ENCODE measurements at regions not wholly inside any gene's neighbourhood (a gene's known extent, or its start where the extent isn't known, plus 50 kb on each side); places are given as distances from the start of the nearest gene placed in this dataset.

DNA sequence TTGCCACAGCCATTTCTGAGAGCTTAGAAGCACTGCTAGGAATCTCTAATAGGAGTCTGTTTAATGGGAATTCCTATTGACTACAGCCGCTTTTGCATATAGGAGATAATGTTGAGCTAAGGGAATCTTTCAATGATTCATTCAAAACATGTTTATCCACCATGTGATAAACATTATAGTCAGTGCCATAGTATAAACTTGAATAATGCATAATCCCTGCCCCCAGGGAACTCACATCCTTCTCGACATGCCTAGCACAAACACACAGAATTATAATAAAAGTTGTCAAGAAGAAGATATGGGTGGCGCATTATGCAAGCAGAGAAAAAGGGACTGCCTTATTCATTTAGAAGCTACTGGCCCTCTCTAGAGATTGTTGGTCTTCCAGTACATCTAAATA, 248.0 kb downstream of the DAD1 start:
- DNase-seq, result no peak
- Histone ChIP-seq H3K27me3 (ENCODE audit: insufficient read depth, low read depth) (no peaks in the 10 kb centered on the region), H3K9me2 (ENCODE audit: insufficient read depth) (no peaks in the 10 kb centered on the region), H3K4me3 (no peak overlapping the region), H3K79me2 (ENCODE audit: low read depth) (no peaks in the 10 kb centered on the region), H3K36me3 (ENCODE audit: low read depth) (no peaks in the 10 kb centered on the region), H2AFZ (no peak overlapping the region), H4K20me1 (ENCODE audit: insufficient read depth) (no peaks in the 10 kb centered on the region), H3F3A (ENCODE audit: insufficient read depth, low read depth) (no peaks in the 10 kb centered on the region), H3K4me1 (replicated peaks; ENCODE audit: insufficient read depth) (no peaks in the 10 kb centered on the region), H3K9me3 (ENCODE audit: insufficient read depth, low read depth) (no peaks in the 10 kb centered on the region; the same call in 1 of the 2 replicates), H3K4me2 (no peak overlapping the region), H3K27ac (no peak overlapping the region)
- ChIA-PET POLR2A (ENCODE audit: unreplicated experiment) (interaction anchor here (0.7 kb wide), 1 partner anchor 763 kb away, joined by 4 read pairs; no protein-coding TSS in a partner anchor), CTCF (no interaction called here)
- intact Hi-C loops (cut with micrococcal nuclease; ENCODE audit: unreplicated experiment), result no loop called here
- TF ChIP-seq, protein P1, sequence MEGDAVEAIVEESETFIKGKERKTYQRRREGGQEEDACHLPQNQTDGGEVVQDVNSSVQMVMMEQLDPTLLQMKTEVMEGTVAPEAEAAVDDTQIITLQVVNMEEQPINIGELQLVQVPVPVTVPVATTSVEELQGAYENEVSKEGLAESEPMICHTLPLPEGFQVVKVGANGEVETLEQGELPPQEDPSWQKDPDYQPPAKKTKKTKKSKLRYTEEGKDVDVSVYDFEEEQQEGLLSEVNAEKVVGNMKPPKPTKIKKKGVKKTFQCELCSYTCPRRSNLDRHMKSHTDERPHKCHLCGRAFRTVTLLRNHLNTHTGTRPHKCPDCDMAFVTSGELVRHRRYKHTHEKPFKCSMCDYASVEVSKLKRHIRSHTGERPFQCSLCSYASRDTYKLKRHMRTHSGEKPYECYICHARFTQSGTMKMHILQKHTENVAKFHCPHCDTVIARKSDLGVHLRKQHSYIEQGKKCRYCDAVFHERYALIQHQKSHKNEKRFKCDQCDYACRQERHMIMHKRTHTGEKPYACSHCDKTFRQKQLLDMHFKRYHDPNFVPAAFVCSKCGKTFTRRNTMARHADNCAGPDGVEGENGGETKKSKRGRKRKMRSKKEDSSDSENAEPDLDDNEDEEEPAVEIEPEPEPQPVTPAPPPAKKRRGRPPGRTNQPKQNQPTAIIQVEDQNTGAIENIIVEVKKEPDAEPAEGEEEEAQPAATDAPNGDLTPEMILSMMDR (conservative IDR thresholded peaks at IDR 0.05), result no peak
- no peak for TF ChIP-seq EZH2 (IDR thresholded peaks at IDR 0.05; ENCODE audit: low read depth)
- no TSS peak for BruUV-seq (replicated peaks)

DNA sequence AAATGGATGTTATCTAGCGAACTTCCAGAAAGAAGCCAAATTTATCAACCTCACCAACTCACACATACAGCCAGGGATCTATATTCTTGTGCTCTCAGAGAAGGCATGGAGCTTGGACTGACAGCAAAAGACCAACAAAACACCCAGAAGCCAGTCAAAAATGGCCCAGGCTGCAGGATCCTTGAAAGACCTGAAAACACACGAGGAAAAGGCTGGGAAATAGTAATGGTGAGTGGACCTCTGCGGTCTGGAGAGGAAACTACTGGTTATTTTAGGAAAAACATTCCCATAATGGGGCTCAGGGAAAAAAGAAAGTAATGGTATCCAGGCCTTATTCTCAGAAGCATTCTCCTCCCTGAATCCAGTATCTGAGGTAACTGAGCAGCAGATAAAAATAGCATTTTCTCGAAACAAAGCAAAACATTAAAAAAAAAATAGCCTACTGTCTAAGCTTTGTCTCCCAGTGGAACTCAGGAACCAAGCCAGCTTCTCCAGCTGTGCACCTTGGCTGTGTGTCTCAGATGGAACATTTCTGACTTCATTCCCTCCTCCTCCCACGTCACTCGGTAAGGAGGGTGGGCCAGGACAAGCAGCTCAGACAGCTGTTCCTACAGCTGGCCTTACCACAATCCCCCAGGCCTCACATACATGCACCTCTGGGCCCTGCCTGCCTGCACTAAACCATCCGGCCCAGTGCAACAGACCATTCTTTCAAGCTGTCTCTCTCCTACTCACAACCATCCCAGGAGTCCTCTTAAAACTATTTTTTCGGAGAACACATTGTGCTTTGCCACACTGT, 249.9 kb downstream of the DAD1 start:
- Histone ChIP-seq H3K9me3 (ENCODE audit: insufficient read depth, low read depth) (no peaks in the 10 kb centered on the region), H3K27ac (no peak overlapping the region), H3K4me3 (no peak overlapping the region), H3K4me1 (replicated peaks; ENCODE audit: insufficient read depth) (peaks cover 10% of the 10 kb centered on the region), H4K20me1 (ENCODE audit: insufficient read depth) (no peaks in the 10 kb centered on the region), H3K27me3 (ENCODE audit: insufficient read depth, low read depth) (no peaks in the 10 kb centered on the region), H3K9me2 (ENCODE audit: insufficient read depth) (no peaks in the 10 kb centered on the region), H3F3A (ENCODE audit: insufficient read depth, low read depth) (peaks cover 5% of the 10 kb centered on the region; the same call in 1 of the 2 replicates), H3K4me2 (no peak overlapping the region), H3K36me3 (ENCODE audit: low read depth) (no peaks in the 10 kb centered on the region), H3K79me2 (ENCODE audit: low read depth) (no peaks in the 10 kb centered on the region), H2AFZ (no peak overlapping the region)
- no peak for DNase-seq
- no TSS peak for BruUV-seq (replicated peaks)
- CTCF ChIA-PET, result no interaction called here
- intact Hi-C loops (cut with micrococcal nuclease; ENCODE audit: unreplicated experiment), result no loop called here
- TF ChIP-seq EZH2 (IDR thresholded peaks at IDR 0.05; ENCODE audit: low read depth), result no peak
- TF ChIP-seq, protein P1 (conservative IDR thresholded peaks at IDR 0.05), result no peak
- POLR2A ChIA-PET (ENCODE audit: unreplicated experiment), result no interaction called here

DNA sequence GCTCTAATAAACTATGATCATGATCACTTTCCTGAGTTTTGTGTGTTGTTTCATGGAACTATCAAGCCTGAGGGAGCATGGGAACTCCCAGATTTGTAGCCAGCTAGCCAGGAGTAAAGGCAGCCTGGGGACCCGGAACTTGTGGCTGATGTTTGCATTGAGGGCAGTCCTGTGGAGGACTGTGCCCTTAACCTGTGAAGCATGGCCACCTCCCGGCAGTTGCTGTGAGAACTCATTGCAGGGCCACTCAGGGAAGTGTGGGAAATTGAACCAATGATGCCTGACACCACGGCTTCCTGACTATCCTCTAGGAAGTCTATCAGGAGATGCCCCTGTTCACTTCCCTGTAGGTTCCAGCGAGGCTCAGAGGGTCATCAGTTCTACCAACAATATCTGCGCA, 250.6 kb downstream of the DAD1 start:
- H3K9me3 ChIP-seq (ENCODE audit: insufficient read depth, low read depth), result no peaks in the 10 kb centered on the region
- POLR2A ChIA-PET (ENCODE audit: unreplicated experiment), result no interaction called here
- H4K20me1 ChIP-seq (ENCODE audit: insufficient read depth), result no peaks in the 10 kb centered on the region
- DNase-seq, result no peak
- H3K36me3 ChIP-seq (ENCODE audit: low read depth), result no peaks in the 10 kb centered on the region
- H3K9me2 ChIP-seq (ENCODE audit: insufficient read depth), result no peaks in the 10 kb centered on the region
- no peak overlapping the region for H2AFZ ChIP-seq
- no peaks in the 10 kb centered on the region for H3K79me2 ChIP-seq (ENCODE audit: low read depth)
- intact Hi-C loops (cut with micrococcal nuclease; ENCODE audit: unreplicated experiment), result no loop called here
- no peak overlapping the region for H3K27ac ChIP-seq
- H3F3A ChIP-seq (ENCODE audit: insufficient read depth, low read depth), result peaks cover 11% of the 10 kb centered on the region; the same call in 1 of the 2 replicates
- H3K27me3 ChIP-seq (ENCODE audit: insufficient read depth, low read depth), result no peaks in the 10 kb centered on the region
- no TSS peak for BruUV-seq (replicated peaks)
- peaks cover 17% of the 10 kb centered on the region for H3K4me1 ChIP-seq (replicated peaks; ENCODE audit: insufficient read depth)
- no peak overlapping the region for H3K4me3 ChIP-seq
- no peak overlapping the region for H3K4me2 ChIP-seq
- TF ChIP-seq, protein P1 (conservative IDR thresholded peaks at IDR 0.05), result no peak
- TF ChIP-seq EZH2 (IDR thresholded peaks at IDR 0.05; ENCODE audit: low read depth), result no peak
- CTCF ChIA-PET, result interaction anchor here (0.7 kb wide), 1 partner anchor 660 kb away, joined by 3 read pairs; no protein-coding TSS in a partner anchor

Data from PC-9 (cell line).